ENCODE measurements at regions not wholly inside any gene's neighbourhood (a gene's known extent, or its start where the extent isn't known, plus 50 kb on each side); places are given as distances from the start of the nearest gene placed in this dataset.

GRCh38 chr3:3403700-3404099, 224.2 kb upstream of the CRBN start:
- Histone ChIP-seq H3K36me3 (ENCODE audit: insufficient read depth, low read length, poor library complexity, severe bottlenecking) (no peaks in the 10 kb centered on the region), H3K4me3 (ENCODE audit: low read depth, low read length, poor library complexity, severe bottlenecking) (no peak overlapping the region), H3K9me3 (ENCODE audit: low read depth, low read length, poor library complexity, severe bottlenecking) (peaks cover 17% of the 10 kb centered on the region), H3K27me3 (replicated peaks; ENCODE audit: insufficient read depth, low read depth, low read length, poor library complexity) (no peaks in the 10 kb centered on the region), H3K27ac (ENCODE audit: low read depth, low read length, poor library complexity, severe bottlenecking) (no peak overlapping the region), H3K4me1 (ENCODE audit: insufficient read depth, low read length, poor library complexity, severe bottlenecking) (no peaks in the 10 kb centered on the region)
- no TSS peak for BruUV-seq (replicated peaks)
- ChIA-PET CTCF (no interaction called here), POLR2A (ENCODE audit: low non-redundant PET) (no interaction called here)
- TF ChIP-seq, protein P1, sequence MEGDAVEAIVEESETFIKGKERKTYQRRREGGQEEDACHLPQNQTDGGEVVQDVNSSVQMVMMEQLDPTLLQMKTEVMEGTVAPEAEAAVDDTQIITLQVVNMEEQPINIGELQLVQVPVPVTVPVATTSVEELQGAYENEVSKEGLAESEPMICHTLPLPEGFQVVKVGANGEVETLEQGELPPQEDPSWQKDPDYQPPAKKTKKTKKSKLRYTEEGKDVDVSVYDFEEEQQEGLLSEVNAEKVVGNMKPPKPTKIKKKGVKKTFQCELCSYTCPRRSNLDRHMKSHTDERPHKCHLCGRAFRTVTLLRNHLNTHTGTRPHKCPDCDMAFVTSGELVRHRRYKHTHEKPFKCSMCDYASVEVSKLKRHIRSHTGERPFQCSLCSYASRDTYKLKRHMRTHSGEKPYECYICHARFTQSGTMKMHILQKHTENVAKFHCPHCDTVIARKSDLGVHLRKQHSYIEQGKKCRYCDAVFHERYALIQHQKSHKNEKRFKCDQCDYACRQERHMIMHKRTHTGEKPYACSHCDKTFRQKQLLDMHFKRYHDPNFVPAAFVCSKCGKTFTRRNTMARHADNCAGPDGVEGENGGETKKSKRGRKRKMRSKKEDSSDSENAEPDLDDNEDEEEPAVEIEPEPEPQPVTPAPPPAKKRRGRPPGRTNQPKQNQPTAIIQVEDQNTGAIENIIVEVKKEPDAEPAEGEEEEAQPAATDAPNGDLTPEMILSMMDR (conservative IDR thresholded peaks at IDR 0.05; ENCODE audit: low read depth, low read length) = no peak
- TF ChIP-seq EZH2 (IDR thresholded peaks at IDR 0.05; ENCODE audit: borderline replicate concordance, low read depth, low read length, poor library complexity, severe bottlenecking) = no peak
- no peak for DNase-seq (ENCODE audit: low spot score)
- intact Hi-C loops (cut with micrococcal nuclease; ENCODE audit: unreplicated experiment) = no loop called here

GRCh38 chr3:3392946-3393345, 213.5 kb upstream of the CRBN start:
- intact Hi-C loops (cut with micrococcal nuclease; ENCODE audit: unreplicated experiment) = no loop called here
- H3K4me1 ChIP-seq (ENCODE audit: insufficient read depth, low read length, poor library complexity, severe bottlenecking) = no peaks in the 10 kb centered on the region
- H3K27me3 ChIP-seq (replicated peaks; ENCODE audit: insufficient read depth, low read depth, low read length, poor library complexity) = no peaks in the 10 kb centered on the region
- TF ChIP-seq, protein P1 (conservative IDR thresholded peaks at IDR 0.05; ENCODE audit: low read depth, low read length) = no peak
- TF ChIP-seq EZH2 (IDR thresholded peaks at IDR 0.05; ENCODE audit: borderline replicate concordance, low read depth, low read length, poor library complexity, severe bottlenecking) = no peak
- H3K27ac ChIP-seq (ENCODE audit: low read depth, low read length, poor library complexity, severe bottlenecking) = no peak overlapping the region
- no peaks in the 10 kb centered on the region for H3K9me3 ChIP-seq (ENCODE audit: low read depth, low read length, poor library complexity, severe bottlenecking)
- POLR2A ChIA-PET (ENCODE audit: low non-redundant PET) = no interaction called here
- BruUV-seq (replicated peaks) = no TSS peak
- H3K36me3 ChIP-seq (ENCODE audit: insufficient read depth, low read length, poor library complexity, severe bottlenecking) = no peaks in the 10 kb centered on the region
- no peak for DNase-seq (ENCODE audit: low spot score)
- H3K4me3 ChIP-seq (ENCODE audit: low read depth, low read length, poor library complexity, severe bottlenecking) = no peak overlapping the region
- CTCF ChIA-PET = no interaction called here

DNA sequence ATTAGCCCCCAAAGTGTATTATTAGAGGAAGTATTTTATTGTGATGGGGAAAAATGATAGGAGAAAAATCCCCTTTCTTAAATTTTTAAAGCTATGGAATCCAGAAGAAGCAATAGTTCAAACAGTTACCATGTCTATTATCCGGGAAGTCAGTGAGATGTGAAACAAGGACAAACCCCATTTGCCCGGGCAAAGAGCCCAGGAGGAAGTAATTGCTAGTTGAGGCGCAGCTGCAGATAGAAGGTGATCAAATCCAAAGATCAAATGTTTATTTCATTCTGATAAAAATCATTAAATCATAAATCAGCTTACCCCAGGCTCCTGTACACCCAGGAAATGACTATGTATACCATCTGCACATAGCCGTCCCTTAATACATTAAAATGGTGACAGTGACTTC, 204.0 kb upstream of the CRBN start:
- TF ChIP-seq EZH2 (IDR thresholded peaks at IDR 0.05; ENCODE audit: borderline replicate concordance, low read depth, low read length, poor library complexity, severe bottlenecking) = no peak
- TF ChIP-seq, protein P1 (conservative IDR thresholded peaks at IDR 0.05; ENCODE audit: low read depth, low read length) = no peak
- ChIA-PET POLR2A (ENCODE audit: low non-redundant PET) (no interaction called here), CTCF (no interaction called here)
- no peaks in the 10 kb centered on the region for H3K27me3 ChIP-seq (replicated peaks; ENCODE audit: insufficient read depth, low read depth, low read length, poor library complexity)
- no peaks in the 10 kb centered on the region for H3K4me1 ChIP-seq (ENCODE audit: insufficient read depth, low read length, poor library complexity, severe bottlenecking)
- H3K27ac ChIP-seq (ENCODE audit: low read depth, low read length, poor library complexity, severe bottlenecking) = no peak overlapping the region
- no peak overlapping the region for H3K4me3 ChIP-seq (ENCODE audit: low read depth, low read length, poor library complexity, severe bottlenecking)
- intact Hi-C loops (cut with micrococcal nuclease; ENCODE audit: unreplicated experiment) = no loop called here
- DNase-seq (ENCODE audit: low spot score) = no peak
- no TSS peak for BruUV-seq (replicated peaks)
- no peaks in the 10 kb centered on the region for H3K36me3 ChIP-seq (ENCODE audit: insufficient read depth, low read length, poor library complexity, severe bottlenecking)
- H3K9me3 ChIP-seq (ENCODE audit: low read depth, low read length, poor library complexity, severe bottlenecking) = peaks cover 6% of the 10 kb centered on the region

All from A673 (cell line).